SK-N-SH treated with all-trans-retinoic acid at 6 μM for 48 hours (cell line): ENCODE measurements at regions not wholly inside any gene's neighbourhood (a gene's known extent, or its start where the extent isn't known, plus 50 kb on each side); places are given as distances from the start of the nearest gene placed in this dataset.
"Not testable (repeated sequence)": the region's sequence is repeated elsewhere in the genome, so short reads cannot be mapped to it uniquely, and the experiment has no call there.

Experiments
- ARNTL ChIP-seq: fragments of 450-650 bp; formaldehyde crosslinking; IDR thresholded peaks from 2 replicates; pipeline ENCODE4 v1.5.0; 2020; ENCODE audit warnings: low read depth, mild to moderate bottlenecking, moderate library complexity, borderline replicate concordance
- GLIS3 ChIP-seq: fragments of 250-450 bp; sonication (Bioruptor Pico); IDR thresholded peaks from 2 replicates; pipeline ENCODE4 v1.5.0; 2020; ENCODE audit warnings: mild to moderate bottlenecking, moderate library complexity
- ISL1 ChIP-seq: fragments of 250-450 bp; sonication (Bioruptor Pico); IDR thresholded peaks from 2 replicates; pipeline ENCODE4 v2.1.2; 2022; ENCODE audit warnings: mild to moderate bottlenecking, moderate library complexity
- OSR1 ChIP-seq: fragments of 250-450 bp; sonication (Bioruptor Pico); IDR thresholded peaks from 2 replicates; pipeline ENCODE4 v1.8.0; 2022; ENCODE audit warnings: moderate library complexity, mild to moderate bottlenecking, inconsistent platforms
- PATZ1 ChIP-seq: fragments of 250-450 bp; sonication (Bioruptor Pico); IDR thresholded peaks from 2 replicates; pipeline ENCODE4 v1.8.0; 2020; ENCODE audit warnings: mild to moderate bottlenecking, moderate library complexity, borderline replicate concordance
- SNAI2 ChIP-seq: fragments of 250-450 bp; sonication (Bioruptor Pico); IDR thresholded peaks from 2 replicates; pipeline ENCODE4 v1.5.0; 2020; ENCODE audit warnings: mild to moderate bottlenecking, moderate library complexity
- ZFP3 ChIP-seq: fragments of 250-450 bp; sonication (Bioruptor Pico); IDR thresholded peaks from 2 replicates; pipeline ENCODE4 v1.5.0; 2020; ENCODE audit warnings: mild to moderate bottlenecking, moderate library complexity
- ZNF565 ChIP-seq: fragments of 450-650 bp; formaldehyde crosslinking; conservative IDR thresholded peaks from 2 replicates; pipeline ENCODE4 v1.5.0; 2020; ENCODE audit warnings: low read depth, mild to moderate bottlenecking, moderate library complexity
- ZNF70 ChIP-seq: fragments of 450-650 bp; formaldehyde crosslinking; IDR thresholded peaks from 2 replicates; pipeline ENCODE4 v1.5.0; 2020; ENCODE audit warnings: mild to moderate bottlenecking, moderate library complexity
- ZNF8 ChIP-seq: fragments of 450-650 bp; formaldehyde crosslinking; IDR thresholded peaks from 2 replicates; pipeline ENCODE4 v1.5.0; 2020; ENCODE audit warnings: mild to moderate bottlenecking, moderate library complexity
- TF ChIP-seq, protein P1 (sequence below): fragments of 250-450 bp; sonication (Bioruptor Pico); IDR thresholded peaks from 2 replicates; pipeline ENCODE4 v1.5.1; 2020; ENCODE audit warnings: low read depth, mild to moderate bottlenecking, moderate library complexity

- not testable (repeated sequence) for TF ChIP-seq ZNF8 (CRISPR knock-in tag); PATZ1 (CRISPR knock-in tag); ZNF70; ZNF565; GLIS3 (CRISPR knock-in tag); ARNTL; ZFP3 (CRISPR knock-in tag); ISL1 (CRISPR knock-in tag); OSR1 (CRISPR knock-in tag); SNAI2
- TF ChIP-seq, protein P1, sequence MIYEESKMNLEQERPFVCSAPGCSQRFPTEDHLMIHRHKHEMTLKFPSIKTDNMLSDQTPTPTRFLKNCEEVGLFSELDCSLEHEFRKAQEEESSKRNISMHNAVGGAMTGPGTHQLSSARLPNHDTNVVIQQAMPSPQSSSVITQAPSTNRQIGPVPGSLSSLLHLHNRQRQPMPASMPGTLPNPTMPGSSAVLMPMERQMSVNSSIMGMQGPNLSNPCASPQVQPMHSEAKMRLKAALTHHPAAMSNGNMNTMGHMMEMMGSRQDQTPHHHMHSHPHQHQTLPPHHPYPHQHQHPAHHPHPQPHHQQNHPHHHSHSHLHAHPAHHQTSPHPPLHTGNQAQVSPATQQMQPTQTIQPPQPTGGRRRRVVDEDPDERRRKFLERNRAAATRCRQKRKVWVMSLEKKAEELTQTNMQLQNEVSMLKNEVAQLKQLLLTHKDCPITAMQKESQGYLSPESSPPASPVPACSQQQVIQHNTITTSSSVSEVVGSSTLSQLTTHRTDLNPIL (CRISPR knock-in tag): not testable (repeated sequence)
These were observed 496.6 kb upstream of the RGS6 start for GRCh38 chr14:71435641-71436040.
